ENCODE measurements at regions not wholly inside any gene's neighbourhood (a gene's known extent, or its start where the extent isn't known, plus 50 kb on each side); places are given as distances from the start of the nearest gene placed in this dataset.

DNA sequence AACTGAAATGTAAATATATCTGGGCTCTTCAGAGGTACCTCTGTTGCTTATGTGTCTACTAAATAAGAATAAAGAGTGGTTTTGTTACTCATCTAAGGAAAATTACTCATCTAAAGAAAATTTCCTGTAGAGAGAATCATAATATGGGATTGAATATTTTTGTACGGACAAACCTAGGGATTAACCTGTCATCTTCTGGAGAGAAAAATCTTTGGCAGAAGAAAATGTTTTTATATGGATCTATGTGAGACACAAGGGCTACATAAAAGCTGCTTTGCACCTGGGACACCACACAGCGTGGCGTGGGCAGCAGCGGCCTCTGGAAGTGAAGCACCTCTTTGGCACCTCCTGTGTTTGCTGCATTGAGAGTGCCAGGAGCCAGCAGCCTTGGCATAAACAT, 242.9 kb upstream of the DACH1 start:
- DNase-seq (ENCODE audit: low read depth): no peak

DNA sequence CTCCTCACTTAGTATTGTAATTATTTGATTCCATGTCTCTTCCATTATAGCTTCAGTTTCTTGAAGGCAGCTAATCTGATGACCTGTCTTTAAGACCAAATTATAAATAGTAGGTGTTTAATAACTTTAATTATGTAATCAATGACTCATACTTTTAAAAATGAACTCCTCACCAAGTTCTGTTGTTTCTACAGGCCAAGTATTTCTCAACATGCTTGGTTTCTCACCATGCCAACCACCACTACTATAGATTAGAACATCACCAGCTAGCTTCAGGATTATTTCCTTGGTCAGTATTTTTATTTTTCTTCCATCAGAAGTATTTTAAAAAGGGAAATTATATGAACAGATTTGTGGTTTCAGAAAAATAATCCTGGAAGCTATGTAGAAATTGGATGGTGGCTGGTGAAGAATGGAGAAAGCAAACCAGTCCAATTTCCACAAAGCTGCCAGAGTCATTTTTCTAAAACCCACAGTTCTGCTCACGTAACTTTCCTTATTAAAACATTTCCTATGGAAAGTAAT, 237.7 kb upstream of the DACH1 start:
- DNase-seq (ENCODE audit: low read depth): no peak

DNA sequence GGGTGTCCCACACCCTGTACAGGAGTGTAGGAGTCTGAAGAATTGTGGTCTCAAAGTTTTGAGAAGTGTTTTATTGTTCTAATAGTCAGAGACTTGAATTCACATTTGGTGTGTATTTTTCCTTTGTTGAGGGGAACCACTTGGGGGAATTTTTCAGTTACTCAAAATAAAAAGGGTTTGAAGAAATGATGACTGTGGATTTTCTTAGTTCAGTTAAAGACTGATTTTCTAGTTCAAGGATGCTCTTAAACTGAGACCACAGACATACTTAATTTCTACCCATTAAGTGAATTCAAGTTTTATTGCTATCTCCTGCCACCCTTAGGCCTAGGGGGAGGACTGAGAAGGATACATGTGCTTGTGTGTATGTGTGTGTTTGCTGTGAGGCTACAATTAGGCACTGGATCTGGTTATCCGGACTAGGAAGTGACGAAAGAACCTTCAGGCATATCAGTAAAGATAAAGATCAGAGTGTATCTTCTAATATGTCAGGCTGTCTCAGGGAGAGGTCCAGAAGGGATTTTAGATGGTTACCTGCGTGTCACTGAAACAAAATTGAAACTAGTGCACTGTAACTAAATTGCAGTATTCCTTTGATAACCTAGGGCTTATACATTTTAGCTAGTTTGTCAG, 234.9 kb upstream of the DACH1 start:
- no peak for DNase-seq (ENCODE audit: low read depth)

DNA sequence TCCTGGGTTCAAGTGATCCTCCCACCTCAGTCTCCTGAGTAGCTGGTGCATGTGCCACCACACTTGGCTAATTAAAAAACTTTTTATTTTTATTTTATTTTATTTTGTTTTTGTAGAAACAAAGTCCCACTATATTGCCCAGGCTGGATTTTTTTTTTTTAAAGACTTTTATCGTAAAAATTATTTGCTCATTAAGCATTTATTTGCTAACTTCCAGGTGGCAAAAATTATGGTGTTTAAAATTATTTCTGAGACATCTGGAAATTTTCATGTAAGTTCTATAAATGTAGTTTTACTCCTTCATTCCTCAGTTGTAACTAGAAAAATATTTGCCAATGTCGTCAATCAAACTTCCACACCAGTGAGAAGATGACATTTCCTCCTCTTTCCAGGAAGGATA, 233.3 kb upstream of the DACH1 start:
- DNase-seq (ENCODE audit: low read depth): no peak

DNA sequence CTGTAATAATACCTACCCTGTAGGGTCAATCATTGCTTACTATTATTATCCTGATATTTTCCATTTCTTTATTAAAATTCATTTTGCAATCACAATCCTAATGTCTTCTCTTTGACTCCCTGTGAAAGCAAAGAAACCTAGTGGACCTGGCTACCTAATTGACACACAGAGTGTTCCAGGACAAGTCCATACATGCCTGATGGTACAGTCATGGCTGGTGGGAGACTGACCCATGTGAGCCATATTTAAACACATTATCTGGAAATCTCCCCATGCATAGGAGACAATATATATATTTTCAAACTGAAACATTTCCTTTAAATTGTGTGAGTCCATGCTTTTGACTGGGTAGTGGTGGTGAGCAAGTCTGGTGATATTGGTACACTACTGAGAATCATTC, 230.6 kb upstream of the DACH1 start:
- DNase-seq (ENCODE audit: low read depth): no peak

DNA sequence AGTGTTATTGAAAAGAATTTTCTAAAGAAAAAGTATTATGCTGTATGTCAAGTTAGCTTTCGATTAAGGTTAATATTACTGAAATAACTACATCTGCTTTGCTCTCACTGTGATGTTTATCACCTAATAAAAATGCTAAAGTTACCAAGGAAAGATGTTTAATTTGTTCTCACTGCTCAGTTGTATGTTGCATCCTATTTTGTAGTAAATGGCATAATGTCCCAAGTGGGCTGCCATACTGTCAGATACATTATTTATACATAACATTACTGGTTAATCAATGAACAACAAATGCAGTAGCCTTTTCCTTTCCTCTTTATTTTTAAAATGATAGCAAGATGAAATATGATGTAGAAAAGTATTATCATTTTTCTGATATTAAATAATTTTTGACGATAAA, 226.3 kb upstream of the DACH1 start:
- no peak for DNase-seq (ENCODE audit: low read depth)

DNA sequence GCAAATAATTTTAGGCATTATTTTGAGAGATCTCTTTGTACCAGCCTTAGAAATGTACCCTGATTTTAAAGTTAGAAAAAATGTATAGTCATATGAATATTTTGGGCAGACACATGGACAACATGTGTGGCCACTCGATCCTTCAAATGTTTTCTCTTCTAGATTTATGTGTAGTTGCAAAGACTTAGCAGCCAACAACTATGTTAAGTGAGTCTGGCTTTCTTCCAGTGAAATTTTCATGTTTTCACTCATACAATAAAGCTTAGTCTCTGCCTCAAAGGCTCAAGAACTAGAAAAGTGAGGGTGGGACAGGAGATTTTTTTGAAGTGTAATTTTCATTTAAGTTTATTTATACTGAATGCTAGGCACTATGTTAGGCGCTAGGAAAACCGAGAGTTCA, 207.7 kb upstream of the DACH1 start:
- DNase-seq (ENCODE audit: low read depth): no peak

DNA sequence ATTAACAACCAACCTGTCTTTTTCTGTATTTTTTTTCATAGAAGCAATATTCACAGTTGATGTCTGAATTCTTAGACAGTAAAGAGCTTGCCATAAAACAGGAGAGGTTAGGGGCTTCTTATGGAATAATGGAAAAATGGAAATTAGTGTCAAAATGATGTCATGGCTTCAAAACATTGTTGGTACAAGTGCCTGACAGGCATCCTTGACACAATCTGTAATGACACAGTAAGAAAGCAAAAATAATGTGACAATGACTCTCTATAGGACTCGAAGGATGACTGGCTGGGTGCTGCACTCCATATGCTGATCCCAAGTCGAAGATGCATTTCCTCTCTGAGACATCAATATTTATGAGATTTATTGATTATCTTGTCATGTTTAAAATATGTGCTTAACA, 205.3 kb upstream of the DACH1 start:
- no peak for DNase-seq (ENCODE audit: low read depth)

DNA sequence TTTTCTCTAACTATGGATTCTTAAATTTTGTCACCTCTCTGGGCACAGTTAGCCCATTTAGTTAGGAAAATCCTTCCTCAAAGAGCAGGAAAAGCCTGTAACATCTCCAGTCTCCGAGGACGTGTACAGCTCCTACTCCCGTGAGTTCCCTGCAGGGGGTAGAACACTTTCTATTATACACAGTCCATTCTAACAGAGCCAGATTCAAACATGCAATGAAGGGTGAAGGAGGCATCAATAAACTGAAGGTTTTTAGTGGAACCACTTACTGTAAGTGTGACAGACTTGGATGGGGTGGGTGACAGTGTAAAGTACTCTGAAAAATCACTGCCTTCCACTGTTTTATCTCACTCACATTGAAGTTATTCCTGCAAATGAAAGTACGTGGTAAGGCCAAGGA, 204.7 kb upstream of the DACH1 start:
- DNase-seq (ENCODE audit: low read depth): no peak

DNA sequence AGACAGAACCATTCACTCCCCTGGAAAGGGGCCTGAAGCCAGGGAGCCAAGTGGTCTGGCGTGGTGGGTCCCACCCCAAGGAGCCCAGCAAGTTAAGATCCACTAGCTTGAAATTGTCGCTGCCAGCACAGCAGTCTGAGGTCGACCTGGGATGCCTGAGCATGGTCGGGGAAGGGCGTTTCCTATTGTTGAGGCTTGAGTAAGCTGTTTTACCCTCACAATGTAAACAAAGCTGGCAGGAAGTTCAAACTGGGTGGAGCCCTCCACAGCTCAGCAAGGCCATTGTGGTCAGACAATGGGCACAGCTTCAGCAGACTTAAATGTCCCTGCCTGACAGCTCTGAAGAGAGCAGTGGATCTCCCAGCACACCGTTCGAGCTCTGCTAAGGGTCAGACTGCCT, 195.6 kb upstream of the DACH1 start:
- DNase-seq (ENCODE audit: low read depth): no peak

DNA sequence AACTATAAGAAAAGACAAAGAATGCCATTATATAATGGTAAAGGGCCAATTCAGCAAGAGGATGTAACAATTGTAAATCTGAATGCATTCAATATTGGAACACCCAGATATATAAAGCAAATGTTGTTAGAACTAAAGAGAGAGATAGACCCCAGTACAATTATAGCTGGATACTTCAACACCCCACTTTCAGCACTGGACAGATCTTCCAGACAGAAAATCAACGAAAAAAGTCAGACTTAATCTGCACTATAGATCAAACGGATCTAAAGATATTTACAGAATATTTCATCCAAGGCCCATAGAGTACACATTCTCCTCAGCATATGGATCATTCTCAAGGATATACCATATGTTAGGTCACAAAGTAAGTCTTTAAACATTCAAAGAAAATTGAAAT, 194.6 kb upstream of the DACH1 start:
- DNase-seq (ENCODE audit: low read depth): no peak

DNA sequence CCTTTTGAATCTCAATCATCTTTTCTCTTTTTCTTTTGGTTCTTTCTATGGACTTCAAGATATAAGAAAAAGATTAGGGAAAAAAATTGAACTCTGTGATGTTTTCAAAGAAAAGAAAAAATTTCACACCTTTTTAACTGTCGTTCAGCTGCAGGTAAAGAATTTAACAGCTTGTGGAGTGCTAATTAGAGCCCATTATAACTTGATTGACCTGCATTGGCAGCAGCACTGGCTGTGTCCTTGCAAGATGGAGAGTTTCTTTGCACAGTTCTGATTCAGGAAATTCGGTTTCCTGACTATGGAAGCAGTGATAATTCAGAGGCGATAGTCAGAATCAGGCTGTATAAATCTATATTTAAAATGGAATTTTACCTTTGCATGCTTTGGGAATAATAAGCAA, 183.2 kb upstream of the DACH1 start:
- DNase-seq (ENCODE audit: low read depth): no peak

DNA sequence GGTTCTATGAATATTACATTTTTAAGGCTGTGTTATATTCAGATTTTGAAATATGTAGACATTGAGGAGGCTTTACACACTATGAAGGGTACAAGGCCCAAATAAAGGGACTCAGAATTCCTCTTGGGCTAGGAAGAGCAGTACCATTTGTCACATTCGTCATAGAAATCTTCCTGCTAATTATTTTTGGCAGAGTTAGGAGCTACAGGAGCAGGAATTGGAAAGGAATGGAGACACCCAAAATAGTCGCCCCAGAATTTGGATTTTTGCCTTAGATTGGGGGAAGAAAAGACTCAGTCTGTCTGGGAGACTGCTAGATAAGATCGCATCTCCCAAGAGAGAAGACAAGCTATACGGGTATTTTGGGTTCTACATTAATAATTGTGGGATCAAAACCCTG, 176.4 kb upstream of the DACH1 start:
- DNase-seq (ENCODE audit: low read depth): no peak

DNA sequence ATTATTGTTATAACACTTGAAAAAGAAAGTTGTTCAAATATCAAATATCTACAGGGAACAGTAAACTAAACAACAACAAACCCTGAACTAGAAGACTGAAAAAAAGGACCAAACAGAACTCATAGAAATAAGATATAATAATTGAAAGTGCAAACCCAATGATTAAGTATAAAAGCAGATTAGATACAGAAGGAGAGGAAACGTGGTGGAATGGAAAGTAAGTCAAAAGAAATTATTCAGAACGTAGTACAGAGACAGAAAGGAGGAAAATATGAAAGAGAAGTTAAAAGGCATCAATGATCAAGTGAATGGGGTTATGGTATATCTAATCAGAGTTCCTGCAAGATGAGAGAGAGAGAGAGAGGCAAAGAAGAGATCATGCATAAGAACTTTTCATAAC, 174.2 kb upstream of the DACH1 start:
- DNase-seq (ENCODE audit: low read depth): no peak

DNA sequence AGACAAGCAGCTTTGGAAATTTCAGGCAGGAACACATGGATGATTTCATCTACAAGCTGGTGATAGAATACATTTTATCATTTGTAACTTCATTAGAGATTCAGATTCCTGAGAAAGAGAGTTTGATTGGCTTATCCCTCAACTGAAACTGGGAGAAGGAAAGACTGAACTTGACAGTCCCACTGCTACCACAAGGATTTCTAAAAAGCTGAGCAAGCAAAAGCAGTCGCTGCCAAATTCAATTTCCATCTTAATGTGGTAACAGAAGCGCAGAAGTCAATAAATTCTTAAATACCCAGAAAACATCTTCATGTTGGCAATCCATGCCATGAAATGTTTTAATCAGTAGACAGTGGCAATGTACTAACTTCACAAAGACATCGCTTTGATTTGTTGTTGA, 172.1 kb upstream of the DACH1 start:
- DNase-seq (ENCODE audit: low read depth): no peak

DNA sequence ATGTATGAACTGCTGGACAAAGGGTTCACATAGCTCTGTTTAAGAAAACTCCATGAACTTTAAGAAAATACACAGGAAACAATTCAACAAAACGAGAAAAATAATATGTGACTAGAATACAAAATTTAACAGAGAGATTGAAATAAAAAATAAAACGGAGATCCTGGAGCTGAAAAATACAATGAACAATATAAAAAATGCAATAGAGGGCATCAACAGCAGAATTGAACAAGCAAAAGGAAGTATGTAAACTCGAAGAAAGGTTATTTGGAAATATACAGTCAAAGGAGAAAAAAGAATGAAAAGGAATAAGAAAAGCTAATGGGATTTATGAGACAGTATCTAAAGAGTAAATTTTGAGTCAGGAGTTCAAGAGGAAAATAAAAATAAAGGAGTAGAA, 163.0 kb upstream of the DACH1 start:
- DNase-seq (ENCODE audit: low read depth): no peak

DNA sequence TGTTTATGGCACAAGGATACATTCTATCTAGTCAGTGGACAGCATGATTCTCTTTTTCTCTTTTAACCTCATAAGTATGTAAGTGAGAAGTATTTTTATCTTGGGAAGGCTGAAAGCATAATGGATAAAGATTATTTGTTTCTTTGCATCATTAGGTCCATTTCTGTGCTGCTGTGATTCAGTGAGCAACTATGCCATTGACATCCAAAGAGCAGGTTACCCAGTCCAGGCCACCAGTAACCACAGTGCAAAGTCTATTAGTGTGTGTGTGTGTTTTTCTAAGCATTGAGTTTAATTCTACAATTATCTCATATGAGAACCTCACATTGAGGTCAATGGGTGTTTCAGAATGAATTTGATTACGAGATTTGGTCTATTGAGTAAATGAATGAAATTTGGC, 158.8 kb upstream of the DACH1 start:
- no peak for DNase-seq (ENCODE audit: low read depth)

DNA sequence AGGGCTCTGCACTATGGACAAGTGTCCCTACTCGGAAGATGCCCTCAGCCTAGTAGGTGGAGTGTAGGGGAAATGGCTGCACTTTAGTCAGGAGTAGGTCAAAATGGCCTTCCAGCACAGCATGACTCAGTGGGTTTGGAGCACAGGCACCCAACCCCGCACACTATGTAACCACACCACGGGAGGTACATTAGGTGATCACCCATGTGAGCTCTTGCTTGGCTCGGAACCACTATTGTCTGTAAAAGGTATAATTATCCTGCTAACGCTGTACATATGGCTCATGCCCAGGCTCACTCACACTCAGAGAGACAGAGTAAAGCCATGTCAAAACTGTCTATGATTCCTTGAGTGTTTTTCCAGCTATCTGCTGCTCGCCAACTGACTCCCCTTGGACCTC, 156.9 kb upstream of the DACH1 start:
- no peak for DNase-seq (ENCODE audit: low read depth)

DNA sequence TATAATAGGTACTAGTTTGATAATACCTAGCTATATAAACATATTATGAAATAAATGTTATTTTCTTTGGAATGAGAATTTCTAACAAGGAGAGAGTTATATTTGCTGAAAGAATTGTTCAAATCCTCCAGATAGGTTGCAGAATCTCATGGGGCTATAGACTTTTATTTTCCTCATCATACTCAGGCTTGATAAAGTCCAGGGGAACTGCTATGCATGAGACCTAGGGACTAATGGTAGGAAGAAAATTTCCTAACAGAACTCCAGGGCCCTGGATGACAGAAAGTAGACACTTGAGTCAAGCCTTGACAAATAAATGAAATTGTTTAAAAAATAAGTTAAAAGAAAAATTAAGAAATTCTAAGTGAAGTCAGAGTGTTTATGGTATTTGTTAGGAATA, 138.5 kb upstream of the DACH1 start:
- DNase-seq (ENCODE audit: low read depth): no peak

DNA sequence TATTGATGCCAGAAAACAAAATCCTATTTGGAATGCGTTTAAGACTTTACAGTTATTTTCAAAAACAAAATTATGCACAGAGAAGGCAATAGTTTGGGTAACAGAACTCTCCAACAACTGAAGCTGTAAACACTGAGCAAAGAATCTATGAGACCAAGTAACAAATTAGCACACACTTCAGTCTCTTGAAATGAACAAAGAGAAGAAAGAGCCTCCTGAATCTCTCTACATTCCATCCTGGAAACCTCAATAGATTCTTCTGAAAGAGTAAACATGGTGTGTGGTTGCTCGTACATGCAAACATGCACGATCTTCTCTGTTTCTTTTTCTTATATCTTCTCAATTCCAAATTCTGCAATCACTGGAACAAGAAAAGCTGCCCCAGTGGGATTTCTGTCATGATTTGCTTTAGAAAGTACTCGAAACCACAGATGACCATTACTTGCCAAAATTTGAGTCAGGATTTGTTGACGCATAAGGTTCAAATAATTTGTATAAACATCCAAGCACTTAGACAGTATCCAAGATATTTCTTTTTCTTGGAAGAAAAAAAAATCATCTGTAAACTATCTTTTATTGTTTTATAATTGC, 137.9 kb upstream of the DACH1 start:
- DNase-seq (ENCODE audit: low read depth): no peak

DNA sequence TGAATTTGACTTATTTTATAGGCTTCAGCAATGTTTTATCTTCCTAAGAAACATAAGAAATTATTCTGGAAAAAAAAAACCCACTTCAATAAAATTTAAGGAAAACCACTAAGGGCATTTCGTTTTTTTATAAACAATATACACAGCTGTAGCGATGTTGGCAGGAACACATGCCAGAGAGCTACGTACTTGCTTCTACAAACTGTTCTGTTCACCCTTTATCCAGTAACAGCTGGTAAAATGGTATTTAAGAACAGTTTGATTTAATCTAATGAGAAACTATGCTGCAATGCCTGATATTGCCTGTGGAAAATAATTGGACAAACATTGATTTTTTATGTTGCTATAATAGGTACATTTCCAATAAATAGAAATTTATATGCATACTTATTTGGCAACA, 137.2 kb upstream of the DACH1 start:
- no peak for DNase-seq (ENCODE audit: low read depth)

DNA sequence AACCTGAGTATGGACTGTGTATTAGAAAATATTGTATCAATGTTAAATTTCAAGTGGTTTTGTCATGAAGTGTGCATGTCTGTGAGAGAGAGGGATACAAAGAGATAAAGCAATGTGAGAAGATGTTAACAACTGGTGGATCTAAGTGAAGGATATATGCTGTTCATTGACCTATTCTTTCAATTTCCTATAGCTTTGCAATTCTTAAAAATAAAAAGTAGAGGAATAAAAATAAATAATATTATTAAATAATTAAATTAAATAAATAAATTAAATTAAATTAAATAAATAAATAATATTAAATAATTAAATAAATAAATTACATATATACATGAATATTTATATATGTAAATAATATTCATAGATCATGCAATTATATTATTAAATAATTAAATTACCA, 131.2 kb upstream of the DACH1 start:
- DNase-seq (ENCODE audit: low read depth): no peak

DNA sequence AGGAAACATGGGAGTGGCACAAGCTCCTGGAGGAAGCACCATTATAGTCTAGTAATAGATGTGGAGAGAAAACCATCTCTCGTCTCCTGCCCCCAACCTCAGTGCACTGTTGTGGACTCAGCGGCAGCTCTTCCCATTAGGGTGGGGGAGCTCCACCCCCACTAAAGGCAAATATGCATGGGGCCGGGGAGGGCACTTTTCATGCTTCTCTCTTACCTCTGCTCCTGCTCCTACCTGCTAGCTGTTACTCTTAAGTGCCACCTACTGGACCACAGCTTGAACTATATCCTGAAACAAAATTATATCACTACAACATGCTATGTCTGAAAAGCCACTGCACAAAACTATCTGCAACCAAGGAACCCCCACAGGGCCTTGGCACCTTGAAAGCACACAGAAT, 112.6 kb upstream of the DACH1 start:
- DNase-seq (ENCODE audit: low read depth): no peak

DNA sequence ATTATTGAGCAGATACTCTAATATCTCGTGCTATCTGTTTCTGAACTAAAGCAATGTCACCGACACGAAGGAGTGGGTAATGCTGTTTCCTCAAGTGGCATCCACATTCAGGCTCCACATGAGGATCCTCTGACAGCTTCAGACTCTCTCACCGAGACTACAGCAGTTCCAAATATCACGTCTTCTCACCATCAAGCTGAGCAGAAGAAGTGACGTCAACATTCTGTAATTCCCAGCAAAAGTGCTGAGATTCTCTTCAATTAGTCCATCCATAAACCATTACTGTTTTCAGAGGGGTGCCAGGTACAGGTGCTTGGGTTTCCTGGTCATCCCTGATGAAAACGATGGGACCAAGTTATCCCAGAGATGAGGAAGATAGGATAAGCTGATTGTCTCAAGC, 110.0 kb upstream of the DACH1 start:
- no peak for DNase-seq (ENCODE audit: low read depth)

All from activated T-cell treated with anti-CD3 and anti-CD28 coated beads for 24 hours (primary cell).